ENCODE measurements at regions not wholly inside any gene's neighbourhood (a gene's known extent, or its start where the extent isn't known, plus 50 kb on each side); places are given as distances from the start of the nearest gene placed in this dataset.

DNA sequence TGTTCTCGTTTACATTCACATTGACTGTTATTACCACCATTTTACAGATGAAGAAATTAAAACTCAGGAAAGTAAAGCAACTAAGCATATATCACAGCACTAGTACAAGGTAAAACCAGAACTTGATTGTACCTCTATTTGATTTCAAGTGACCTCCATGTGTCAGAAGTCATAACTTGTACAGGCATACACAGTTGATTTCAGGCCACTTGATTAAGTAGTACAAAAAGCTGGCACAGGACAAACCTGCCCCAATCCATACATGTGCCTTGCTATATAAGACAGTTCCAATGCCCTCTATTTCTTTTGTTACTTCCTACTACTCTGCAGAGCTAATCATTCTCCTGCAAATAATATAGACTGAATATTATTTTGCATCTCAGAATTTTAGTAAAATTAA, 58.8 kb upstream of the VGLL2 start:
- DNase-seq = no peak
- H3K9me3 Mint-ChIP-seq = no peaks in the 10 kb centered on the region
- no peaks in the 10 kb centered on the region for H3K27me3 Mint-ChIP-seq (ENCODE audit: low read depth)
- no peaks in the 10 kb centered on the region for H3K36me3 Mint-ChIP-seq (ENCODE audit: insufficient read depth)
- ATAC-seq = no peak
- H3K4me1 Mint-ChIP-seq (ENCODE audit: low read depth) = no peaks in the 10 kb centered on the region
- H3K4me3 Mint-ChIP-seq = no peak overlapping the region

DNA sequence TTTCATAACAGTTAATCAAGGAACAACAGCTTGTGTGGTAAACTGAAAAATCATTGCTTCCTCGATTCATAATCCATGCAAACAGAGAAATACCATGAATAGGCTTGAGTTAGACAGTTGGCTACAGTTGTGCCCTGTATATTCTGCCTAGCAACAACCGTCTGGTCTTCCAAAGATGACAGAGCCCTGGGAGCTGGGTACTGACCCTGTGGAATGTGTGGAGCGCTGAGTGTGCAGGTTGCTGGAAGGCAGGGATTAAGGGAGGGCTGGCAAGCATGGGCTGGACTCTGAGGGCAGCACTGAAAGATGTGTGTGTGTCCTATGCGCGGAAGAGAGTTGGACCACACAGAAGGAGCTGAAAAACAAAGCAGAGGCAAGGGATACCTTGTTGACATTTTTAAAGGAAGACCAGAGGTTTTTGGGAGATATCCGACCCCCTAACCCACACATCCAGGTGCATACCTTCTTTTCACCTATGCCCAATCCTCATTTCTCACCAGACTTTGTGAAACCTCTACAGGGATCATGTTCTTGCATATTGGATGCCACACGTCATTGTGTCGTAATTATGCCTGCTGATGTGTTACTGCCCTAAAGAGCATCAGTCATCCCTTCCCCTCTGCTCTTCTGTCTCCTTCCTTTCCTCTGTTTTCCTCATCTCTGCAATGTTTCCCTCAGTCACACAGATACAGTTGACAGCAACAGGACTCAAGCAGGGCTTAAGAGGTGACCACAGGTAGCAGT, 58.2 kb upstream of the VGLL2 start:
- H3K4me1 Mint-ChIP-seq (ENCODE audit: low read depth) = no peaks in the 10 kb centered on the region
- DNase-seq = no peak
- H3K9me3 Mint-ChIP-seq = no peaks in the 10 kb centered on the region
- H3K4me3 Mint-ChIP-seq = no peak overlapping the region
- no peak for ATAC-seq
- H3K27me3 Mint-ChIP-seq (ENCODE audit: low read depth) = no peaks in the 10 kb centered on the region
- no peaks in the 10 kb centered on the region for H3K36me3 Mint-ChIP-seq (ENCODE audit: insufficient read depth)

DNA sequence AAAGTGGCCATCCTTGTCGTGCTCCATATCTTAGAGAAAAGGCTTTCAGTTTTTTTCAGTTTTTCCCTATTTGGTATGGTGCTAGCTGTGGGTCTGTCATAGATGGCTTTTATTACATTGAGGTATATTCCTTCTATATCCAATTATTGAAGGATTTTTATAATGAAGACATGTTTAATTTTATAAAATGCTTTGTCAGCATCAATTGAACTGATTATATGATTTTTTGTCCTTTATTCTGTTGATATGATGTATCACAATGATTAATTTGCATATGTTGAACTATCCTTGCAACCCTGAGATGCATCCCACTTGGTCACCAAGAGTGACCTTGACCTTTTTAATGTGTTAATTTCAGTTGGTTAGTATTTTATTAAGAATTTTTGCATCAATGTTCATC, 55.1 kb upstream of the VGLL2 start:
- Mint-ChIP-seq H3K4me1 (ENCODE audit: low read depth) (no peaks in the 10 kb centered on the region), H3K27me3 (ENCODE audit: low read depth) (no peaks in the 10 kb centered on the region), H3K9me3 (no peaks in the 10 kb centered on the region), H3K4me3 (no peak overlapping the region), H3K36me3 (ENCODE audit: insufficient read depth) (no peaks in the 10 kb centered on the region)
- no peak for ATAC-seq
- no peak for DNase-seq

DNA sequence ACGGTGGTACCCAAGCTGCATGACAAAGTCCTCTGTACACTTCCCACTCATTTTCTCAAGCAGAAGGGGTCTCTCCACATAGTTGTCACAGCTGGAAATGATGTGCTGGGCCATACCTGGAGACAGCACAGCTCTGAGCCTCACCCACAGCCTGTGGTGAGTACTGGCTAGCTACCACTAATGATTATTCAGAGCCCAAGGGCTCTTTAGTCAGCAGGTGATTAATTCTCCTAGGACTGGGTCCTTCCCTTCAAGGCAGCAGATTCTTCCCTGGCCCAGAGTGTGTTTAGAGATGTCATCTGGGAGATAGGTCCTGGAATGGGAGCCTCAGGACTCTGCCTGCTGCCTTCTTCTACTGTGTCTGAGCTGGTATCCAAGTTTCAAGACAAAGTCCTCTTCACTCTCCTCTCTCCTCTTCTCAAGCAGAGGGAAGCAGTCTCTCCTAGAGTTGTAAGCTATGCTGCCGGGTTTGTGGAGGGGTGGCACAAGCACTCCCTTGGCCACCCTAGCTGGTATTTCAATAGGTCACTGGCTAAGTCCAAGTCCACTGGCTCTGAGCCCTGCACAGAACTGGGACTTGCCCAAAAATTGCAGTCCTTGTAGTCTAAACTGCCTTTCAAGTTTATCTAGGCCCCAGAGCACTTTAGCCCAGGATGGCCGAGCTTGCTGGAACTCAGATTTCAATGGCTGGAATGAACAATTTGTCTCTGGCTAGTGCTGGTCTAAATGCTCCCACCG, 49.8 kb upstream of the VGLL2 start:
- ATAC-seq (no peak), DNase-seq (no peak)
- no peaks in the 10 kb centered on the region for H3K27me3 Mint-ChIP-seq (ENCODE audit: low read depth)
- H3K4me1 Mint-ChIP-seq (ENCODE audit: low read depth) = no peaks in the 10 kb centered on the region
- no peak overlapping the region for H3K4me3 Mint-ChIP-seq
- no peaks in the 10 kb centered on the region for H3K36me3 Mint-ChIP-seq (ENCODE audit: insufficient read depth)
- no peaks in the 10 kb centered on the region for H3K9me3 Mint-ChIP-seq
